Left kidney (tissue), 1 donor: ENCODE measurements at regions not wholly inside any gene's neighbourhood (a gene's known extent, or its start where the extent isn't known, plus 50 kb on each side); places are given as distances from the start of the nearest gene placed in this dataset.

Experiments
- DNase-seq: peaks from one replicate; pipeline ENCODE4 v3.0.0-alpha.2; 2013

DNA sequence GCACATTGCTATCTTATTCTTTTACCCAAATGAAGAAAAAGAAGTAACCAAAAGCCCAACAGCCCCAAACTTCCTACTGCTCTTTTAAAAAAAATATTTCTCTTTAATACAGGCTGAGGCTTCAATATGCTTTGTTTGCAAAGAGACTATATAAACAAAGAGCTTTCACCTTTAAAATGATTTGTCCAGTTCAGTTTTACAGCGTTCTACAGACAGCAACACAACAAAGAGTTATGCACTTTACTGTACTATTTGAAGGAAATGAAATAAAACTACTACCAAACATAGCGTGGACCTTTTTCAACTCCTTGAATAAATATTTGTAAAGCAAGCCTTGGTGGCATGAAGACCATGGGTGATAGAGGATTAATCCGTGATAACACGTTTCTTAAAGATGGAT lies 151.2 kb downstream of the FGF9 start:
- DNase-seq = no peak

DNA sequence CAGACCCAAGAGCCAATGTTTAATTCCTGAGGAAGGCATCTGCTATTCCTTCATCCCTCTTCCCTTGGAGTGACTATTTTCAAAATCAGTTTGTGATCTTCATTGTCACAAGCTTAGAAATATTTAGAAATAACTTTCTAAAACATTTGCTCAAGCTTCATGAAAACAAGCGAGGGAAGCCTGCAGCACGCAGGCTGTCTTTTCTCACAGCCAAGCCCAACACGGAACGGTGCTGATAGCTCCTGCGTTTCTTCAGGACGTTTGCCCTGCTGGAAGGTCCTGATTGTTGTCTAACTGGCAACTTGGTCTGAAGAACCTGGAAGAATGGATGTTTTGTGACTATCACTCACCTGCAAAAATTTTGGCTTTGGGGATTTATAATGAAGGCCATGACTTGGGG lies 152.5 kb downstream of the FGF9 start:
- DNase-seq = no peak

DNA sequence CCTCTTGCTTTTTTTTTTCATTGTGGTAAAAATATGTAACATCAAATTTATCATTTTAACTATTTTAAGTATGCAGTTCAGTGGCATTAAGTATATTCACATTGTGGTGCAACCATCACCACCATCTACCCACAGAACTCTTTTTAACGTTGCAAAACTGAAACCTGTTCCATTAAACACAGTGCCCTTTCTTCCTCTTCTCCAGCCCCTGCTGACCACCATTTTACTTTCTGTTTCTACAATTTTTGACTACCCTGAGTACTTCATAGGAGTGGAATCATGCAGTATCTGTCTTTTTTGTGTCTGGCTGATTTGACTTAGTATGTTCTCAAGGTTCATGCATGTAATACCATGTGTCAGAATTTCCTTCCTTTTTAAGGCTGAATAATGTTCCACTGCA lies 153.1 kb downstream of the FGF9 start:
- no peak for DNase-seq

DNA sequence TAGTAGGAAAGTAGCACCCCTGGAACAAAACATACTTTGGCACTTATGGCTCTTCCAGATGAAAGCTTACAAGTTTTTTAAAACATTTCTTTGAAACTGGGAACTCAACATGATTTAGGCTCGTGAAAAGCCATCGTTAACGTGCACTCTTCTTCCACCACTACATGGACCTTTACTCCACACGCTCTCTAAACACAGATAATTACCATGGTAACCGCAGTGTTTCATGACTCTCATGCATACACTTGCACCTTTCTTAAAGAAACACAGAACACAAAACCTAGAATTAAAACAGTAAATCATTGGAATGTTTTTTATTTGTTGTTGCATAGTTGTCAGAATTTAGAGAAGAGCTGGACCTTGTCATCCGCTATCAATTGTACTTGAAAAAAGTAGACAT lies 154.3 kb downstream of the FGF9 start:
- DNase-seq = no peak

DNA sequence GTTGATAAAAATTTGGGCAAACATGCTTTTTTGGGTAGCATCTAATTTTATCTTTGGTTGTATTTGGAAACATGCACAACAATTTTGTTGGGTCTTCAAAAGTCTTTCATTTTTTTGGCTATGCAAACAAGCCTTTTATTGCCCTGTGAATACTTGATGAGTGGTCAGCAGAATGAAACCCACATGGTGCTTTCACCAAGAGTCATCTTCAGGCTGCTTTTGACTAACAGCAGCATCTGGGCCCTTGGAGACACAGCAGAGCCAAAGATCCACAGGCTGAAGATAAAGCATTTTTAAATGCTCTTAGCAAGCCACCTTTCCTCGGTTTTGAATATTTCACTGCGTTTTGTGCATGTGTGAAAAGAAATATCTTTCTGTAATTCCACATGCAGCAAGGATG lies 154.9 kb downstream of the FGF9 start:
- DNase-seq = no peak

DNA sequence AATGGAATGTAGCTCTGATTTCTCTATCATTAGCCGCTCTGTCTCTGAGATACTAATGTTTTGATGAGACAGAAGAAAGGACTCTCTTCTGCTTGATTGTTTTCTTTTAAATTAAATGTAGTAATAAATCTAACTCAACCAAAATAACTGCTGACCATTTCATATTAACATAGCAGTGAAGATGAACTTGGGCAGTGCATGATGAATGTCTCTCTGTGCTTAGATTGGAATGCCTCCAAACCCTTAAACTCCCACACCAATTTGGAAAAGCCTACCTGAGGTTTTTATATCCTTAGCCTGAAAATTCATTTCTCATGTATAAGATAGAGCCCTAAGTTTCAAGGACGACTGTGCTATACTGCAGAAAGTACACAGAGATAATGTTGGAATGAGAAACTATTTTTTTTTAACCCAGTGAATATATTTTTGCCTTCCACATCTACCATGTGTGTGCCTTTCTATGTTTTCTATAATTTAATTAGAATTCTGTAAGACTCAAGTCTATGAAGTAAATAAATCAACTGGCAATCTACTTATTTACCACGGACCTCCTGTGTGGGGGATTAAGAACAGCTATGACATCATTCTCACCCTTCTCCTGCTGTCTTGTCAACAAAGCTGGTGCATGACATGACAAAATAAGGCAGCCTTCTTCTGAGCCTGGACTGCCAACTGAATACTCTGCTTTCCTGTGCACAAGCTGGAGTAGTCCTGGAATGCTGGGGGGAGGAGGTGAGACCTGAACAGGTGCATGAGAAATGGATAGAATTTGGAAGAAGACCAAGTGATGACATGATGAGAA lies 155.5 kb downstream of the FGF9 start:
- DNase-seq = no peak

DNA sequence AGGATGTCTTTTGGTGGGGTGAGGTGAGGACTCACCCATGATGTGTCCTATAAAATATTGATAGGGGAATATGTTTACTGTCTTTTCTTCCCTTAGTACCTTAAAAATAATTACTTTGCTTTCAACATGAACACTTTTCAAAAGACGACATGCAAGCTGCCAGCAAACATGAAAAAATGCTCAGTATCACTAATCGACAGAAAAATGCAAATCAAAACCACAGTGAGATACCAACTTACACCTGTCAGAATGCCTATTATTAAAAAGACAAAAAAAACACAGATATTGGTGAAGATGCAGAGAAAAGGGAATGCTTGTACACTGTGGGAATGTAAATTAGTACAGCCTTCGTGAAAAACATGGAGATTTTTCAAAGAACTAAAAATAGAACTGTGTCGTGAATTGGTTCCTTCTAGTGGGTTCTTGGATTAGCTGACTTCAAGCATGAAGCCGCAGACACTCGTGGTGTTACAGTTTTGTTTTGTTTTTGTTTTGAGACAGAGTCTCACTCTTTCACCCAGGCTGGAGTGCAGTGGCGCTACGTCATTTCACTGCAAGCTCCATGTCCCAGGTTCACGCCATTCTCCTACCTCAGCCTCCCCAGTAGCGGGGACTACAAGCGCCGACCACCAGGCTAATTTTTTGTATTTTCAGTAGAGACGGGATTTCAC lies 160.9 kb downstream of the FGF9 start:
- DNase-seq = no peak

DNA sequence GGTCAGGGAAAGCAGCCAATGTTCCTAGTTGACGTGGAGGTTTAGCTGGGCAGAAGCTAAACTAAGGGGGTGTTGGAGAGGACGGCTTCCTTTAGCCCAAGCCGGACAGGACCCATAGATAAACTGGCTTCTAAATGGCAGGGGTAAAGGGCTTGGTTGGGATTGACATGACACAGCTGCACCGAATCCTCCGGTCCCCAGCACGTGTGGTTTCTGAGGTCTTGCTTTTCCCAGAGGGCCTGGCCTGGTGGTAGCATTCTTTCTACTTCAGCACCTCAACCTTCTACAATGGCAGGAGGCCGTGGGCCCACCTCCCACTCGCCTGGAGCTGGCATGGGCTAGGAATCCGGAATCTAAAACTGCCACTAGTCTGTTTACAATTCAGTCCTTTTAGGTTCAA lies 163.0 kb downstream of the FGF9 start:
- no peak for DNase-seq

DNA sequence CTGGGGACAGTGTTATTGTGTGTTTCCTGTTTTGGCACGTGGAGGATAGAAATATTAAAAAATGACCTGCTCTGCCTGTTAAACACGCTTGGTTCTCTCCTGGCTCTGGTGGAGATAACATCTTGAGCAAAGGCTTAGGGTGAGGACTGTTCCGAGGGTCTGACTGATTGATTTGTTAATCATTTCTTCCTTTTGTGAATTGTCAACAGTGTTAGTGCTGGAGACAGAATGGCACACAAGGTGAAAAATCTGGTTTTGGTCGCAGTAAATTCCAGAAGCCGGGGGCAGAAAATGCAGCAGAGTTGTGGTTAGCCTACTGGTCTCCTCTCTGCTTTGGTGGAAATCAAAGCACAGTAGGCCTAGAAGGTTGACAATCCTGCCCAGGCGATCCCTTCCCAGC lies 163.6 kb downstream of the FGF9 start:
- DNase-seq = no peak

DNA sequence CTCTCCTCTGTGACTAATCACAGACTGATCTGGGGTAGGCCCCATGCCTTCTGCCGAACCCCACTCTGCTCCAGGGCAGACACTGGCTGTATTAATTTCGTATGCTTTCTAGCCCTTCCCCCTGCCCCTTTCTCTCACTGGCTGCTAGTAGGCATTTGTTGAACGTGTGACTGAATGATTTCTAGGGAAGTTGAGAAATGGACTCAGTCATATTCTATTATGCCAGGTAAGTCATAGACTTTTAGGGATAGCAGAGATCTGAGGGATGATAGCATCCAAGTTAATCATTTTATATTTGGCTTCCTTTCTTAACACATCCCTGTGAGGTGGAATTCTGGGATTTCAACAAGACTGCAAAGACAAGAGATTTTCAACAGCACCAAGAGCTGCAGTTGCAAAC lies 166.4 kb downstream of the FGF9 start:
- no peak for DNase-seq

DNA sequence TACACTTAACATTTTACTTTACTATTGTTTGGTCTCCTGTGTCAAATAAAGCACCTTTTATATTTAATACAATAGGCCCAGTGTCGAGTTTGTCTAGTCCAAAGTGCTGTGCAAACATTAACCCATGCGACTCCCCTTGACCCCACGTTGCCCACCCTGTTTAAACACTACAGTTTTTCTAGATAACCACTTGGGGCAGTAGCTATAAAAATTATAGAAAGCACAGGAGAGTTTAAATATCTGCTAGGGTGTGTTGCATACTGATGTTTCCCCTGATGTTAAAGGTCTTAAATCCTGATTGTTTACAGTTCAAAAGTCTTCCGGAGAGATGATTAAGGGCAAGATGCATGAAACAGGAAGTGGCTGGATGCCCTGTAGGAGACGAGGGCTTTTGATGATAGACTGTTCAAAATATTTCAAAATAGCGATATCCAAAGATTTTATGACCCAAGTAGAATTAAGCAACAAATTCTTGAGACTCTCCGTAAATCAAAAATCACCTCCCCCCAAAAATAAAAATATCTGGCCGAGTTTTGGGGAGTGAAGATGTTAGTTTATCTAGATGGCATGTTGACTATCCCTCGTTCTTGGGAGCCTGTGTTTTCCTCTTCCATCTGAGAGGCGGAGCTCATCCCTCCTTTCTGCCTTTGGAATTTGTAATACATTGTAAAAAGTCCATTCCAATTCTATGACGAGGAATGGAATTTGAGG lies 167.1 kb downstream of the FGF9 start:
- no peak for DNase-seq

DNA sequence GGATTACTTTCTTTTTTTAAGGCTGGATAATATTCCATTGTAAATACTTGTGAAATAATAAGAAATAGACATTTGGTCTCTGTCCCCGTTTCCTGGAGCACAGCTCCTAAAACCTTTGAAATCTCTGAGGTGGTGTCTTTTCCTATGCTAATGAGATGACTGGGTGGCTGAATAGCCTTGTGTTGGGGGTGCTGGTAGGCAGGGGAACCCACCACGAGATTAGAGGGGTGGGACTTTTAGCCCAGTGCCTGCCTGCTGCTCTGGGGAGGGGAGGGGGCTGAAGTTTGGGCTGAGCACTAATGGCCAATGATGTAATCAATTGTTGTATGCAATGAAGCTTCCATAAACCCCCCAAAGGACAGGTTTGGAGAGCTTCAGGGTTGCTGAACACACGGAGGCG lies 175.7 kb downstream of the FGF9 start:
- no peak for DNase-seq

DNA sequence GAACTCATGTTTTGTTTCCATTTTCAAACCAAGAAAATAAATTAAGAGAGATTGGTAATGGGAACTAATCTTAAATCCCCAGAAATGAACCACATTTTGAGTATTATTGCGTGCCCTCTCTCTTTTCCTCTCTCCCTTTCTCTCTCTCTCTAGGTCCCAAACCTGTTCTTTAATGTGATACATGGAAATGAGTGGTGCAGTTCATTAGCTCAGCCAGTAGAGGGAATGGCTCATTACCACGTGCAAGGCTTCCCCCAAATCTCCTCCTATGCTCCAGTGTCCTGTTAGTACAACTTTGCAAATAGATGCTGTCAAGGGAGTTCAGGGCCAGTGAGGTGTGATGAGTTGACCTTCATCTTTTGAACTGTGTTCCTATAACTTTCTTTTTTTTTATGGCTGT lies 178.4 kb downstream of the FGF9 start:
- no peak for DNase-seq

DNA sequence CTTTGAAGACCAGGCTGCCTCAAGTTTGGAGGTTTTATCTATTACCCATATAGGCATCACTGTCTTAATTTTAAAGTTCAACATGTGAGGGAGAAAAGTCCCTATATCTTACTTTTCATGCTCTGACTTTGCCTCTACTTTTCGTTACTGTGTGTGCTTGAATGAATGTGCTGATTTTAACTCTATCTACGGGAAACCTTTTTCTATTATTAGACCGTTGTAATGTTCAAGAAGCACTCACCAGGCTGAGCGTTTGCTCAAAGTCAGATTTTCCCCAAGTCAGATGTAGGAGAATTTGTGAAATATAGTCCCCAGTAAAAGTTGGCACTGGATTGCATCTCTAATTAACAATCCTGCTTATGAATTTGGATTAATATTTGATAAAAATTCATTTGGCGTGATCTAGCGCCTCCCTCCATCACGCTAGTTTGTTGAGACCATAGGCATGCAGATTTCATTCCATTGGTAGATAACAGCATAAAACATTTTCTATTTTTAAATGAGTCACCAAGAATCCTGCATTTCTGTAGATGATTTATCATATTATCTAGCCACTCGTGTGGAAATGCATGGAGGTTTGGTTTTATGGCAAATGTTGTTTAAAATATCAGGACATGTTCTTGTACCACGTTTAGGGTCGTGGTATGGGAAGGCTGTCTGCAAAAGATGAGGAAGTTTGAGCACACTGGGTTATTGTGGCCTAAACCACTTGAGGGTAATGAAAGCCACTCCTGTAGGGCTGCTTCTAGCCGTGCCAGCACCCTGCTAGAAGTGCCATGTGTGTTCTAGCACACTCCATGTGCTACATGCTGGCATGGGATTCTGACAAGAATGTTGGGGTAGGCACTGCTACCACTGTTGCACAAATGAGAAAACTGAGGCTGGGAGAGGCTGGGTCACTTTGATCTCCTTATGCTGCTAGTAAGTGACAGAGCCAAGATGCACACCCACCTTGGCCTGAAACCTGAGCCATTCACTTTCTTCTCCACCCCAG lies 179.4 kb downstream of the FGF9 start:
- no peak for DNase-seq

DNA sequence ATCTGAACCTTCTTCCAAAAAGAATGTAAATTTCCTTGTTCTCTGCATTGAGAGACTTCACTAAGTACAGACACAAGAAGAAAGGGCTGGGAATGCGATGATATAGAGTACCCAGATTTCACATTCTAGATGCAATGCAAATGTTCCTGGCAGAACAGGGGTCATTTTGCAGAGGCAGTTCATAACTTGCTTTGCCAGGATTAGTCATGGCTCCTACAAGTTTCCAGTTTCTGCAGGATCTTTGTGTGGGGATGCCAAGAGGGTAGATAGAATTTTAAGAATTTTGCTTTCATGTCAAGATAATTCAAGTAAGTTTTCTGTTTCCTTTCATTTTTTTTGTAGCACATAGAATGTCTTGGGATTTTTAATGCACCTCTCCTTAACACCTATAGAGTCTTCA lies 181.2 kb downstream of the FGF9 start:
- no peak for DNase-seq

DNA sequence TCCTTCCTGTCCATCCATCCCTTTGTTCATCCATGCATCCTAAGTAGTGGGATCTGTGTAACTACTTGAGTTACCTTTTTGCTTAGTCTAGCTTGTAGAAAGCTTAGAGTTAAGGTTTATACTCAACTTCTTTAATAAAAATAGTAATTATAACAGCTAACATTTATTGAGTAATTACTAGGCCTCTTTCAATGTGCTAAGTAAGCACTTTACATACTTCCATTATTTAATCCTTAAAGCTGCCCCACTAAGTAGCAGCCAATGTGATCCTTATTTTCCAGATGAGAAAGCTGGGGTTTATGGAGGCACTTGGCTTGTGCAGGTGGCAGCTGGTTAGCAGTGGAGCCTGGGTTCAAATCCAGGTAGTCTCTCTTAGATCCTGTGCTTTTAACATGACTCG lies 182.9 kb downstream of the FGF9 start:
- DNase-seq = no peak

DNA sequence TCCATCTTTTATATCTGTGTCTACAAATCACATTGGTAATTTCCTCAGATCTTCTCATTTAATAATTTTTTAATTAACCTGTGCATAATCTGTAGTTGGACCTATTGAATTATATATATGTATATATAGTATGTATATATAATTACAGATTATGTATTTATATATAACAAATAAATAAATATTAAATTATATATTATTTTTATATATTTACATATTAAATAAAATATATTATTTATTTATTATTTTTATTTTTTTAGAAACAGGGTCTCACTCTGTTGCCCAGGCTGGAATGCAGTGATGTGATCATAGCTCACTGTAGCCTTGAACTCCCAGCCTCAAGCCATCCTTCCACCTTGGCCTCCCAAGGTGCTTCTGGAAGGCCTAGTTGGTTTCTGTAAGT lies 197.9 kb downstream of the FGF9 start:
- DNase-seq = no peak

DNA sequence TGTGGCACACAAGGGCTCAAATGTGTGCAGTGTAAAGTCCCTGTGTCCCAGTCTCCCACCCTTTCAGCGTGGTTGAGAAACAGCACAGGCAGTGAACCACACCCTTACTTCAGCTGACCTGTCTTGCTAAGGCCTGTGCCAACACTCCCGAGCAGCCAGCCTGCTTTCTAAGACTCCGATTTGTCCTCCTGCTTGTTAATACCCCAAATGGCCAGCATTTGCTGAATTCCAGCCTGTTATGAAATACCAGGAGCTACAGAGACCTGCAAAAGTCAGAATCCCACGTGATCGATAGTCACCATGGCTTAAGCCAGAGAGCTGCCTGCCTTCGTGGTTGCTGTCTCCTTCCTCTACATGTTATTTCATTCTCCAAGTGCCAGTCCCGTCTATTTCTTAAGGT lies 200.5 kb downstream of the FGF9 start:
- DNase-seq = no peak

DNA sequence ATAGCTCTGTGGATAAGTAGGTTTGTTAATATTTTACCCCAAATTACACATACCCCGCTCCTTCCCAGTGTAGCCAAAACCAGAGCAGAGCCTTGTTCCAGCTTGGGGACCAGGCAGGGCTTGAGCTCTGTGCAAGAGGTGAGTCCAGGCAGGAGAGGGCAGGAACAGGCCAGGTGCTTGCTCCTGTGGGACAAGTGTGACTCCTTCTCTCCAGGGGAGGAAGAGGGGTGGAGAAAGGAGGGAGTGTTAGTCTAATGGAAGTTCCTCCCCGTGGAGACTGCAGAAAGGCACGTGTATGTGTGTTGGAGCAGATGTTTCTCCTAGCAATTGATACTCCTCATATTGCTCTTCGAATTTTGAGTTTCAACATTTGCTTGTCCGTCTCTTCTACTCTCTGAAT lies 201.0 kb downstream of the FGF9 start:
- no peak for DNase-seq

DNA sequence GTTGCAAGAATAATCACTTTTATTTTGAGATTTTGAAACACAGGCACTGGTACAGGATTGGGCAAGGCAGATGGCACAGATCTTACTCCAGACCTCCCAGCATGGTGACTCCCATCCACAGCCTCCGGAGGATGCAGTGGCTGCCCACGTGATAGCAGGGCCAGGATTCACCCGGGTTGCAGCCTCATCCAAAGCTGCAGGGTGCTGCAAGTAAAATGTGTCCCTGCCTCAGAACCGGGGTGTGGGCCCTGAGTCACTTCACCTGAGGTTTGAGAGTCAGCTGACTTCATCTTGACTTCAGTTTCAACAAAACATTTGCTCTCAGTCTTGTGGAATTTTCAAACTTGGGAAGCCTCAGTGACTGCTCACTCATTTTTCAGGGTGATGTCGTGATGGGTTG lies 201.9 kb downstream of the FGF9 start:
- DNase-seq = no peak

DNA sequence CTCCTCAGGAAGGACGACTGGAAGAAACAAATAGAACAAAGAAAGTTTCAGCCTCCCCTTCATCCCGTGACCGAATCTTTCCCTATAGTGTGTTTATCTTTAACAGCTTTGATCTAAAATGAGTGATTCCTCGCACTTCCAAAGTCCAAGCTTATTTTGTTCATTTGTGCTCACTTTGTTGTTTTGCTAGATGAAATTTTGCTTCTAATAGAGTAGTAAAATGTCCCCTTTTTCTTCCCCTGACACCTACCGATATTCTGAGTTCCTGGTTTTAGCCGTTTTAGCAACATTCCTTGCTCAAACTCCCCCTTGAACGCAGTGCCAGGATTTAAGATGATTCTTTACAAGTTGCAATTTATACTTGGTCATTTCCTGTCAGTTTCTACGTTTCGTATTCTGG lies 204.2 kb downstream of the FGF9 start:
- DNase-seq = no peak

DNA sequence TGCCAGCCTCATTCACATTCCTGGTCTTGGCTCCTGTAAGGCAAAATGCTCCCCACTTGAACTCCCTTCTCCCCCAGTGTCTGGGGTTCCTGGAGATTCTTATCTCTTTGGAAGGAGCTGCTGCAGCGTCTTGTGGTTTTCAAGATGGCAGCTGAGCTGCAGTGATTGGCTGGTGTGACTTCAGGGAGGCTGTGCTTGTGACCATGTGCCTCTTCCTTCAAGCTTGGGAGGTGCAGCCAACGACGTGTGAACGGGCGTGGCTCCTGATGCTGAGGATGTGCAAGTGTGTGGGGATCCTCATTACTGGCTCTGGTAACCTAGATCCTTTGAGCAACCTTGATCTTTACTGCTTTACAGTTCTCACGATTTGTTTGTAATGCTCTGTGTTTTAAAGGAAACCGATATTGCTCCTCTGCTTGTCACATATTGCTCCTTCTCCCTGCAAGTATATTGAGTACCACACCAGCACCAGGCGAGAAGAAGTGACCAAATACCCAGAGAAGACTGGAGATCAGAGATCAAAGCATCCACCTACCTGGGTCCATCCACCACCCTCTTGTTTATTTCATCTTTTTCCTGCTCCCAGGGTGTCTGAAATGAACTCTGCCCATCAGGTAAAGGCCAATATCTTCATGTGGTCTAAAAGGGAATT lies 208.5 kb downstream of the FGF9 start:
- DNase-seq = no peak
